Anterior cingulate cortex (tissue), 58 donors: ENCODE measurements at regions not wholly inside any gene's neighbourhood (a gene's known extent, or its start where the extent isn't known, plus 50 kb on each side); places are given as distances from the start of the nearest gene placed in this dataset.
"Not testable (repeated sequence)": the region's sequence is repeated elsewhere in the genome, so short reads cannot be mapped to it uniquely, and the experiment has no call there.

Experiments
- DNase-seq, 58 donors: peaks; one replicate each; lab custom pipeline; 2025; lab: John Stamatoyannopoulos, UW

GRCh38 chr11:114924042-114924441 is 245.7 kb downstream of the NXPE2 start:
- no peak for DNase-seq

- no peak for DNase-seq
Observed at GRCh38 chr11:114925591-114925990, 247.3 kb downstream of the NXPE2 start.

- peak in 7 of 58 donors; percentile 1 to 52 (median 3) for DNase-seq
Observed at GRCh38 chr11:114928260-114928870, 250.0 kb downstream of the NXPE2 start.

- no peak for DNase-seq
Observed at GRCh38 chr11:114929351-114930000, 251.1 kb downstream of the NXPE2 start.

GRCh38 chr11:114938799-114939198 is 260.5 kb downstream of the NXPE2 start:
- no peak for DNase-seq

GRCh38 chr11:114942207-114942606 is 263.9 kb downstream of the NXPE2 start:
- DNase-seq: no peak

- DNase-seq: no peak
Observed at GRCh38 chr11:114949614-114950351, 271.5 kb downstream of the NXPE2 start.

- DNase-seq: no peak
Observed at GRCh38 chr11:114953039-114953438, 274.7 kb downstream of the NXPE2 start.

GRCh38 chr11:114955923-114956322 is 277.6 kb downstream of the NXPE2 start:
- DNase-seq: no peak

GRCh38 chr11:114956566-114956965 is 278.2 kb downstream of the NXPE2 start:
- DNase-seq: no peak

- DNase-seq: no peak
Observed at GRCh38 chr11:114959953-114960505, 281.7 kb downstream of the NXPE2 start.

- not testable (repeated sequence) for DNase-seq
Observed at GRCh38 chr11:114960819-114961218, 282.5 kb downstream of the NXPE2 start.

- DNase-seq: no peak
Observed at GRCh38 chr11:114964676-114965214, 286.4 kb downstream of the NXPE2 start.

- no peak for DNase-seq
Observed at GRCh38 chr11:114970927-114971645, 292.8 kb downstream of the NXPE2 start.

GRCh38 chr11:114972105-114972504 is 293.8 kb downstream of the NXPE2 start:
- DNase-seq: no peak

GRCh38 chr11:114977651-114978050 is 299.3 kb downstream of the NXPE2 start:
- DNase-seq: peak in 3 of 58 donors; percentile 2 to 30 (median 2)

GRCh38 chr11:114982141-114982540 is 303.8 kb downstream of the NXPE2 start:
- DNase-seq: no peak

- DNase-seq: no peak
Observed at GRCh38 chr11:114984611-114985163, 306.4 kb downstream of the NXPE2 start.

- DNase-seq: no peak
Observed at GRCh38 chr11:114986365-114986764, 308.0 kb downstream of the NXPE2 start.

- DNase-seq: peak in 2 of 58 donors; percentile 9 to 14
Observed at GRCh38 chr11:114987186-114987760, 308.9 kb downstream of the NXPE2 start.
